ENCODE measurements at regions not wholly inside any gene's neighbourhood (a gene's known extent, or its start where the extent isn't known, plus 50 kb on each side); places are given as distances from the start of the nearest gene placed in this dataset.
"Not testable (repeated sequence)": the region's sequence is repeated elsewhere in the genome, so short reads cannot be mapped to it uniquely, and the experiment has no call there.

- no peak for DNase-seq
Observed at GRCh38 chr14:55902241-55902640, 216.0 kb upstream of the PELI2 start.

GRCh38 chr14:55904086-55904485, 214.1 kb upstream of the PELI2 start:
- no peak for DNase-seq

- DNase-seq = no peak
Observed at GRCh38 chr14:55908106-55908505, 210.1 kb upstream of the PELI2 start.

GRCh38 chr14:55909879-55910278, 208.3 kb upstream of the PELI2 start:
- DNase-seq = no peak

GRCh38 chr14:55910601-55911243, 207.5 kb upstream of the PELI2 start:
- no peak for DNase-seq

- no peak for DNase-seq
Observed at GRCh38 chr14:55911776-55912175, 206.4 kb upstream of the PELI2 start.

GRCh38 chr14:55912344-55912743, 205.9 kb upstream of the PELI2 start:
- no peak for DNase-seq

GRCh38 chr14:55913324-55914025, 204.7 kb upstream of the PELI2 start:
- DNase-seq = no peak

- DNase-seq = no peak
Observed at GRCh38 chr14:55914771-55915170, 203.4 kb upstream of the PELI2 start.

- no peak for DNase-seq
Observed at GRCh38 chr14:55915456-55915855, 202.8 kb upstream of the PELI2 start.

- DNase-seq = not testable (repeated sequence)
Observed at GRCh38 chr14:55919800-55920199, 198.4 kb upstream of the PELI2 start.

- DNase-seq = peak; percentile 70
Observed at GRCh38 chr14:55921511-55921910, 196.7 kb upstream of the PELI2 start.

GRCh38 chr14:55926007-55926406, 192.2 kb upstream of the PELI2 start:
- peak; percentile 91 for DNase-seq

GRCh38 chr14:55927028-55927427, 191.2 kb upstream of the PELI2 start:
- DNase-seq = no peak

- DNase-seq = no peak
Observed at GRCh38 chr14:55928276-55928675, 189.9 kb upstream of the PELI2 start.

GRCh38 chr14:55929136-55929535, 189.1 kb upstream of the PELI2 start:
- DNase-seq = no peak

GRCh38 chr14:55930016-55930784, 188.0 kb upstream of the PELI2 start:
- no peak for DNase-seq

GRCh38 chr14:55936691-55937090, 181.5 kb upstream of the PELI2 start:
- DNase-seq = no peak

GRCh38 chr14:55938249-55938791, 179.9 kb upstream of the PELI2 start:
- no peak for DNase-seq

GRCh38 chr14:55942076-55942654, 176.0 kb upstream of the PELI2 start:
- DNase-seq = no peak

GRCh38 chr14:55942826-55943225, 175.4 kb upstream of the PELI2 start:
- DNase-seq = no peak

GRCh38 chr14:55944757-55945156, 173.5 kb upstream of the PELI2 start:
- no peak for DNase-seq

- DNase-seq = no peak
Observed at GRCh38 chr14:55946231-55946630, 172.0 kb upstream of the PELI2 start.

Measured in NCI-H1417 treated with DMSO at 0.1 percent for 48 hours (cell line).